Ishikawa (cell line): ENCODE measurements at regions not wholly inside any gene's neighbourhood (a gene's known extent, or its start where the extent isn't known, plus 50 kb on each side); places are given as distances from the start of the nearest gene placed in this dataset.

Experiments
- CREB1 ChIP-seq: IDR thresholded peaks from 2 replicates; pipeline ENCODE4 v1.6.1; 2012; ENCODE audit warnings: low read depth
- EGR1 ChIP-seq: IDR thresholded peaks from 2 replicates; pipeline ENCODE4 v1.6.1; 2012
- EP300 ChIP-seq: IDR thresholded peaks from 2 replicates; pipeline ENCODE4 v1.6.1; 2012; ENCODE audit warnings: borderline replicate concordance
- FOXM1 ChIP-seq: IDR thresholded peaks from 2 replicates; pipeline ENCODE4 v1.6.1; 2012; ENCODE audit warnings: low read depth, borderline replicate concordance
- NFIC ChIP-seq: IDR thresholded peaks from 2 replicates; pipeline ENCODE4 v1.6.1; 2012
- RAD21 ChIP-seq: IDR thresholded peaks from 2 replicates; pipeline ENCODE4 v1.6.1; 2012; ENCODE audit warnings: low read depth
- TAF1 ChIP-seq: IDR thresholded peaks from 2 replicates; pipeline ENCODE4 v1.6.1; 2012; ENCODE audit warnings: low read depth, mild to moderate bottlenecking
- TCF12 ChIP-seq: IDR thresholded peaks from 2 replicates; pipeline ENCODE4 v1.6.1; 2012; ENCODE audit warnings: low read depth
- YY1 ChIP-seq: IDR thresholded peaks from 2 replicates; pipeline ENCODE4 v1.6.1; 2012; ENCODE audit warnings: low read depth
- TF ChIP-seq, protein P1 (sequence below): IDR thresholded peaks from 2 replicates; pipeline ENCODE4 v1.6.1; 2012

- TF ChIP-seq CREB1 (no peak), TAF1 (no peak), FOXM1 (no peak), EP300 (no peak), RAD21 (no peak), NFIC (no peak), YY1 (no peak), EGR1 (no peak), TCF12 (no peak)
- TF ChIP-seq, protein P1, sequence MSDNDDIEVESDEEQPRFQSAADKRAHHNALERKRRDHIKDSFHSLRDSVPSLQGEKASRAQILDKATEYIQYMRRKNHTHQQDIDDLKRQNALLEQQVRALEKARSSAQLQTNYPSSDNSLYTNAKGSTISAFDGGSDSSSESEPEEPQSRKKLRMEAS = no peak
Measured at GRCh38 chrX:41001327-41001726, 83.9 kb upstream of the USP9X start.
